H9 (cell line): ENCODE measurements at regions not wholly inside any gene's neighbourhood (a gene's known extent, or its start where the extent isn't known, plus 50 kb on each side); places are given as distances from the start of the nearest gene placed in this dataset.

Experiments used
- DNase-seq: peaks from one replicate; pipeline ENCODE4 v3.0.0-alpha.2; 2017
- H2AFZ ChIP-seq: one replicate; pipeline ENCODE4 v1.6.1; 2013; ENCODE audit warnings: mild to moderate bottlenecking, low read length, control low read depth, moderate library complexity
- H2AK5ac ChIP-seq: 2 replicates; pipeline ENCODE4 v1.6.1; 2013; ENCODE audit warnings: low read length, control low read depth, mixed read lengths; ENCODE audit not compliant: insufficient read length
- H2BK120ac ChIP-seq: one replicate; pipeline ENCODE4 v1.6.1; 2013; ENCODE audit warnings: low read depth, mild to moderate bottlenecking, low read length, control low read depth, inconsistent platforms; ENCODE audit not compliant: poor library complexity, severe bottlenecking
- H2BK12ac ChIP-seq: 2 replicates; pipeline ENCODE4 v1.6.1; 2013; ENCODE audit warnings: low read length, control low read depth, mixed read lengths, low read depth; ENCODE audit not compliant: insufficient read length
- H2BK15ac ChIP-seq: 2 replicates; pipeline ENCODE4 v1.6.1; 2013; ENCODE audit warnings: low read depth, low read length, control low read depth
- H2BK20ac ChIP-seq: one replicate; pipeline ENCODE4 v1.6.1; 2013; ENCODE audit warnings: low read depth, mild to moderate bottlenecking, low read length, control low read depth, inconsistent platforms; ENCODE audit not compliant: poor library complexity, severe bottlenecking
- H2BK5ac ChIP-seq: 2 replicates; pipeline ENCODE4 v1.6.1; 2013; ENCODE audit warnings: low read length, control low read depth, mixed read lengths; ENCODE audit not compliant: insufficient read length
- H3K14ac ChIP-seq: 2 replicates; pipeline ENCODE4 v1.6.1; 2013; ENCODE audit warnings: low read length, control low read depth; ENCODE audit not compliant: insufficient read depth
- H3K18ac ChIP-seq: 2 replicates; pipeline ENCODE4 v1.6.1; 2013; ENCODE audit warnings: low read depth, mild to moderate bottlenecking, mixed read lengths, low read length, control low read depth; ENCODE audit not compliant: insufficient read length
- H3K23ac ChIP-seq: 2 replicates; pipeline ENCODE4 v1.6.1; 2013; ENCODE audit warnings: low read length, control low read depth, mixed read lengths, low read depth; ENCODE audit not compliant: insufficient read length
- H3K23me2 ChIP-seq: 2 replicates; pipeline ENCODE4 v1.6.1; 2013; ENCODE audit warnings: low read depth, mild to moderate bottlenecking, mixed read lengths, low read length, control low read depth; ENCODE audit not compliant: insufficient read length, poor library complexity, severe bottlenecking
- H3K27ac ChIP-seq: 2 replicates; pipeline ENCODE4 v1.5.1; 2013; ENCODE audit warnings: low read length, control low read depth, mixed read lengths, low read depth; ENCODE audit not compliant: insufficient read length
- H3K27me3 ChIP-seq: 2 replicates; pipeline ENCODE4 v1.6.1; 2013; ENCODE audit warnings: low read length, control low read depth, inconsistent platforms; ENCODE audit not compliant: insufficient read depth
- H3K4ac ChIP-seq: 2 replicates; pipeline ENCODE4 v1.6.1; 2013; ENCODE audit warnings: low read depth, mild to moderate bottlenecking, control low read depth, inconsistent platforms, low read length, moderate library complexity
- H3K4me1 ChIP-seq: 2 replicates; pipeline ENCODE4 v1.6.1; 2013; ENCODE audit warnings: low read length, control low read depth, inconsistent platforms; ENCODE audit not compliant: insufficient read depth
- H3K4me2 ChIP-seq: 2 replicates; pipeline ENCODE4 v1.6.1; 2013; ENCODE audit warnings: low read length, control low read depth, mixed read lengths; ENCODE audit not compliant: insufficient read length, insufficient read depth
- H3K56ac ChIP-seq: 2 replicates; pipeline ENCODE4 v1.6.1; 2013; ENCODE audit warnings: low read depth, mild to moderate bottlenecking, mixed read lengths, low read length, control low read depth; ENCODE audit not compliant: insufficient read length
- H3K79me1 ChIP-seq: 2 replicates; pipeline ENCODE4 v1.6.1; 2013; ENCODE audit warnings: low read depth, mild to moderate bottlenecking, moderate library complexity, low read length, control low read depth, inconsistent platforms; ENCODE audit not compliant: insufficient read depth, poor library complexity, severe bottlenecking
- H3K79me2 ChIP-seq: 2 replicates; pipeline ENCODE4 v1.6.1; 2013; ENCODE audit warnings: low read length, control low read depth, inconsistent platforms; ENCODE audit not compliant: insufficient read depth
- H3K9ac ChIP-seq: 2 replicates; pipeline ENCODE4 v1.6.1; 2013; ENCODE audit warnings: low read length, control low read depth, mixed read lengths; ENCODE audit not compliant: insufficient read length; ENCODE audit errors: extremely low read depth
- H3K9me3 ChIP-seq: one replicate; pipeline ENCODE4 v1.6.1; 2013; ENCODE audit warnings: low read depth, low read length, inconsistent platforms; ENCODE audit not compliant: control insufficient read depth
- H3T11ph ChIP-seq: one replicate; pipeline ENCODE4 v1.6.1; 2013; ENCODE audit warnings: mild to moderate bottlenecking, low read length, control low read depth, inconsistent platforms
- H4K20me1 ChIP-seq: one replicate; pipeline ENCODE4 v1.6.1; 2013; ENCODE audit not compliant: control insufficient read depth, insufficient read length, insufficient read depth
- H4K5ac ChIP-seq: 2 replicates; pipeline ENCODE4 v1.6.1; 2013; ENCODE audit warnings: low read depth, mild to moderate bottlenecking, mixed read lengths, low read length, control low read depth; ENCODE audit not compliant: insufficient read length
- H4K8ac ChIP-seq: replicated peaks from 2 replicates; pipeline ENCODE4 v1.6.1; 2013; ENCODE audit warnings: low read length, control low read depth, mixed read lengths, low read depth; ENCODE audit not compliant: insufficient read length
- H4K91ac ChIP-seq: 2 replicates; pipeline ENCODE4 v1.6.1; 2013; ENCODE audit warnings: low read depth, mild to moderate bottlenecking, moderate library complexity, mixed read lengths, low read length, control low read depth; ENCODE audit not compliant: insufficient read length
- H3K27ac Mint-ChIP-seq, 3 experiments: 2 replicates in 2 of 3; 3 replicates in 1 of 3; pipeline ENCODE4 v1.8.0; 2020 to 2021; ENCODE audit warnings: mixed read lengths in 3 of 3, mild to moderate bottlenecking in 1 of 3, moderate library complexity in 1 of 3
- H3K27me3 Mint-ChIP-seq: 2 replicates; pipeline ENCODE4 v1.8.0; 2021; ENCODE audit warnings: low read depth, mild to moderate bottlenecking, moderate library complexity, mixed read lengths
- H3K36me3 Mint-ChIP-seq, 3 experiments: 2 replicates in 2 of 3; 3 replicates in 1 of 3; pipeline ENCODE4 v1.8.0; 2020 to 2021; ENCODE audit warnings: low read depth in 3 of 3, mixed read lengths in 3 of 3; ENCODE audit not compliant: insufficient read depth in 1 of 3
- H3K4me1 Mint-ChIP-seq, 2 experiments: 2 replicates each; pipeline ENCODE4 v1.8.0; 2020; ENCODE audit warnings: mixed read lengths in 2 of 2
- H3K4me3 Mint-ChIP-seq, 2 experiments: 2 replicates in 1 of 2; 3 replicates in 1 of 2; pipeline ENCODE4 v1.8.0; 2020 to 2021; ENCODE audit warnings: mild to moderate bottlenecking in 2 of 2, mixed read lengths in 2 of 2, moderate library complexity in 1 of 2
- H3K9me3 Mint-ChIP-seq, 2 experiments: 2 replicates in 1 of 2; 3 replicates in 1 of 2; pipeline ENCODE4 v1.8.0; 2020; ENCODE audit warnings: mild to moderate bottlenecking in 2 of 2, mixed read lengths in 2 of 2, moderate library complexity in 1 of 2
- WGBS: extraction: QIAGEN DNeasy Blood & Tissue Kit; methylation state at CpG from one replicate; pipeline ENCODE4 v1.1.7; 2013; ENCODE audit warnings: missing lambda C conversion rate, low lambda C conversion rate, mixed read lengths; ENCODE audit not compliant: insufficient read length; ENCODE audit errors: extremely low coverage; 5-methylcytosine and 5-hydroxymethylcytosine counted together
- TF ChIP-seq, protein P1 (sequence below): fragments of 200-600 bp; sonication (generic); conservative IDR thresholded peaks from 3 replicates; pipeline ENCODE4 v1.8.0; 2021; ENCODE audit warnings: antibody characterized with exemption, mild to moderate bottlenecking

DNA sequence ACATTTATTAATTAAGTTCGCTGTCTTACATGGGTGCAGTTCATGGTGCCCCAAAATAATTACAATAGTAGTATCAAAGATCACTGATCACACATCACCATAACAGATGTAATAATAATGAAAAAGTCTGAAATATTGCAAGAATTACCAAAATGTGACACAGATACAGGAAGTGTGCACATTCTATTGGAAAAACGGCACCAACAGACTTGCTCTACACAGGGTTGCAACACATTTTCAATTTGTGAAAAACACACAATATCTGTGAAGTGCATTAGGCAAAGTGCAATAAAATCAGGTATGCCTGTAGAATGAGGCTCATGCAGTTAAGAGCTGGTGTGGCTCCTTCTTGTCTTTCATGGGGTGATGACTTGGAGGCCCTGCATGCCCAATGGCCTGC lies 265.8 kb downstream of the RPLP1 start:
- no peak overlapping the region for H3T11ph ChIP-seq
- DNase-seq, result no peak
- Mint-ChIP-seq H3K4me3 (no peak overlapping the region), H3K4me1 (peaks cover 7 to 10% of the 10 kb centered on the region in 2 experiments), H3K9me3 (no peaks in the 10 kb centered on the region; a peak in 1 of 5 replicates), H3K27me3 (peaks cover 5% of the 10 kb centered on the region), H3K36me3 (no peaks in the 10 kb centered on the region), H3K27ac (no peak overlapping the region)
- H3K56ac ChIP-seq, result no peak overlapping the region
- H4K5ac ChIP-seq, result no peak overlapping the region
- H2AFZ ChIP-seq, result no peak overlapping the region
- no peak overlapping the region for H4K8ac ChIP-seq
- no peak overlapping the region for H4K91ac ChIP-seq
- H3K4ac ChIP-seq, result no peak overlapping the region
- no peak overlapping the region for H3K23ac ChIP-seq
- no peaks in the 10 kb centered on the region for H3K23me2 ChIP-seq
- no peaks in the 10 kb centered on the region for H3K4me1 ChIP-seq
- H3K79me1 ChIP-seq, result no peaks in the 10 kb centered on the region
- no peaks in the 10 kb centered on the region; the same call in 1 of the 2 replicates for H3K27me3 ChIP-seq
- H2BK15ac ChIP-seq, result no peak overlapping the region
- no peak overlapping the region for H3K9ac ChIP-seq
- no CpG with 5 or more reads among the region's 2 CpGs for WGBS
- no peak overlapping the region for H3K4me2 ChIP-seq
- H2BK120ac ChIP-seq, result no peak overlapping the region
- no peak overlapping the region for H2BK5ac ChIP-seq
- H2AK5ac ChIP-seq, result no peak overlapping the region
- H3K9me3 ChIP-seq, result no peaks in the 10 kb centered on the region
- H4K20me1 ChIP-seq, result no peaks in the 10 kb centered on the region
- H3K79me2 ChIP-seq, result no peaks in the 10 kb centered on the region
- no peak overlapping the region for H3K14ac ChIP-seq
- no peak overlapping the region for H3K18ac ChIP-seq
- H3K27ac ChIP-seq, result no peak overlapping the region
- no peak overlapping the region for H2BK12ac ChIP-seq
- TF ChIP-seq, protein P1, sequence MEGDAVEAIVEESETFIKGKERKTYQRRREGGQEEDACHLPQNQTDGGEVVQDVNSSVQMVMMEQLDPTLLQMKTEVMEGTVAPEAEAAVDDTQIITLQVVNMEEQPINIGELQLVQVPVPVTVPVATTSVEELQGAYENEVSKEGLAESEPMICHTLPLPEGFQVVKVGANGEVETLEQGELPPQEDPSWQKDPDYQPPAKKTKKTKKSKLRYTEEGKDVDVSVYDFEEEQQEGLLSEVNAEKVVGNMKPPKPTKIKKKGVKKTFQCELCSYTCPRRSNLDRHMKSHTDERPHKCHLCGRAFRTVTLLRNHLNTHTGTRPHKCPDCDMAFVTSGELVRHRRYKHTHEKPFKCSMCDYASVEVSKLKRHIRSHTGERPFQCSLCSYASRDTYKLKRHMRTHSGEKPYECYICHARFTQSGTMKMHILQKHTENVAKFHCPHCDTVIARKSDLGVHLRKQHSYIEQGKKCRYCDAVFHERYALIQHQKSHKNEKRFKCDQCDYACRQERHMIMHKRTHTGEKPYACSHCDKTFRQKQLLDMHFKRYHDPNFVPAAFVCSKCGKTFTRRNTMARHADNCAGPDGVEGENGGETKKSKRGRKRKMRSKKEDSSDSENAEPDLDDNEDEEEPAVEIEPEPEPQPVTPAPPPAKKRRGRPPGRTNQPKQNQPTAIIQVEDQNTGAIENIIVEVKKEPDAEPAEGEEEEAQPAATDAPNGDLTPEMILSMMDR, result no peak
- H2BK20ac ChIP-seq, result no peak overlapping the region
